GM12873 (cell line): ENCODE measurements at regions not wholly inside any gene's neighbourhood (a gene's known extent, or its start where the extent isn't known, plus 50 kb on each side); places are given as distances from the start of the nearest gene placed in this dataset.

Experiments used
- CTCF ChIP-seq: IDR thresholded peaks from 2 replicates; pipeline ENCODE4 v1.5.1; 2012; ENCODE audit warnings: low read depth, mild to moderate bottlenecking, moderate library complexity, low read length, control low read depth; ENCODE audit not compliant: insufficient read depth; ENCODE audit errors: missing control alignments

GRCh38 chr3:109728861-109729494 lies 391.6 kb upstream of the DPPA4 start:
- TF ChIP-seq CTCF = no peak

DNA sequence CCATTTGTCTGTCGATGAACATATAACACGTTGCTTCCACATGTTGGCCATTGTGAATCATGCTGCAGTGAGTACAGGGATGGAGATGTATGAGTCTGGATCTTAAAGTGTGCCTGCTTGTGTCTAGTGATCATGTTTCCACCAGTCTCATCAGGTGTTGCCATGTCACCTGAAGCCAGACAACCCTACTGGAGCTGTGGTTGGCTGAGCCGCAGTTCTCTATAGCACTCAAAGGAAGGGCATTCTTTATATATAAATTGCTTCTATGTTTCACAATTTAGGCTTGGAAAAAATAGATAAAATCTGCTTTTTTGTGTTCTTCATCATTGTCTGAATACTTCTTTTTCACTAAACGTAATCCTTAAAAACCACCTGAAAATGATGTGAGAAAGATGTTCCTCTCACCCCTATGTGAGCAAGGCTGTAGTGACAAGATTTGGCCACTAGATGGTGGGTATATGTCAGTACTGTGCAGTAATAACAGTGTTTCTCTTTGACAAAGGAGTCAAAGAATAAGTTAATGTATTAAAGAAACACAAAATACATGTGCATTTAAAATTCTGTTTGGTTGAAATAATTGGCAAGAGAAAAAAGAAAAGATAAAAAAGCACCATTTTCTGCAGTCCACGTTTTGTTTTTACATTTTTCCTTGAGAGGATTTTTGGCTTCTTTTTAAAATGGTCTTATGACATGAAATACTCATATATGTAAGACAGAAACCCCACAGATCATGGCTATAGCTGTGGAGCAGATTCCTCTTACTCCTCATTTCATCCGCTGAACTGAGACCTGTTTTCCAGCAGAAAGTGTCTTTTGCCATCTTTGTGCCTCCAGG lies 394.5 kb upstream of the DPPA4 start:
- TF ChIP-seq CTCF = peak; percentile 72

DNA sequence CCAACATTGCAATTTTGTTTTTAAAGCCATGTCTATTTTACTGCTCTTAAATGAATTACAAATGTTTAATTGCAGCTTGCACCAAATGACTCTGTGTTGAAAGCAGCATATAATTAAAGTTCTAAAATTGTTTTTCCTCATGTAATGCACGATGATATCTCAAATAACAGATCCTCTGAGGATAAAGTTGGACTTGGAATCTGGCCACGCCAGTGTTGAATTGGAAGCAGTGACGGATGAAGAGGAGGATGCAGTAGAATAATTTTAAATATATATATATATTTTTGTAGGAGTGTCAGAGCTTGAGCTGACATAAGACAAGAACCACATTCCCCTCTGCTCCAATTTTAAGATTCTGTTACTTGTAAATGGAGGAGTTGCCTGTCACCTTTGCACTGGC lies 406.6 kb upstream of the DPPA4 start:
- TF ChIP-seq CTCF = no peak

- TF ChIP-seq CTCF = no peak
These were observed 435.2 kb upstream of the DPPA4 start for GRCh38 chr3:109772520-109772919.

- no peak for TF ChIP-seq CTCF
These were observed 436.8 kb upstream of the DPPA4 start for GRCh38 chr3:109774108-109774507.

GRCh38 chr3:109784285-109784684 lies 446.9 kb upstream of the DPPA4 start:
- no peak for TF ChIP-seq CTCF

DNA sequence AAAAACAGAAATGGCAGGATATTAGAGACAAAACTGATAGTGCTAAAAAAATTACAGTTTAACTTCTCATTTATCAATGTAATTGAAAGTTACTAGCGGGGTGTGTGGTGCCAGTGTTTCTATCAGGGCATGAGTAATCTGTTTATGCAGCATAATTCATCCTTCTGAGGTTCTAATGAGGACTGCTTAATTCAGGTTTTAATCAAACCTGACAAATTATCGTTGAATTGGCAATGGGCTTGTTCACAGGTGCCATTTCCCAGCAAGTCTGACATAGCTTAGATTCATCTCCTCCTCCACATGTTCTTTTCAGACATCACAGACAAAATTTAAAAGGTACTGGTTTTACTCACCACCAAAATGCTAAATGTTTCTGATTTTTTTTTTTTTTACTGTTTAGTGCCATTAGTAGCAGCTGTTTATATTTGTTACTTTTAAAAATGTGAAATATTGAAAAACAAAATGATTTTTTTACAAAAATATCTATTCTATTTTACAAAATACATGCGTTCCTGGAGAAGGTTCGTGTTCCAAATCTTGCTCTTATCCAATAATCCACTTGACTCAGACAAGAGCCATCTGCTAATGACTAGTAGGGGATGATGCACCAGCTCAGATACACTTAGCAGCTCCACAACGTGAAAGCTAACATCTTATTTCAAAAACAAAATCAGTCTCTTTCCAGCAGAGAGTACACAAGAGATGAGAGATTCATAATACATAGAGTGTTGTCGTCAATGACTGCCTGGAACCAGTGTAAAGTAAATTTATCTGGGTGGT lies 447.7 kb upstream of the DPPA4 start:
- TF ChIP-seq CTCF = no peak
